Activated B cell treated with CpG ODN at 0.5 μM for 24 hours (primary cell): ENCODE measurements at regions not wholly inside any gene's neighbourhood (a gene's known extent, or its start where the extent isn't known, plus 50 kb on each side); places are given as distances from the start of the nearest gene placed in this dataset.

Experiments
- ATAC-seq: fragments of 200-7000 bp; cut with Tn5 transposase; one replicate; pipeline ENCODE4 v1.10.0; 2021; ENCODE audit warnings: low read depth, mild to moderate bottlenecking, moderate library complexity
- CTCF ChIA-PET: fragments of 350-600 bp; sonication (Branson Sonifier 250); formaldehyde crosslinking; loops from one replicate; lab custom pipeline; 2021; ENCODE audit warnings: antibody characterized with exemption; lab: Charles Lee
- POLR2A ChIA-PET: fragments of 350-600 bp; sonication (Branson Sonifier 250); formaldehyde crosslinking; loops from one replicate; lab custom pipeline; 2021; ENCODE audit warnings: antibody characterized with exemption; lab: Charles Lee
- DNase-seq: peaks from one replicate; pipeline ENCODE4 v3.0.0; 2022
- H3K27ac Mint-ChIP-seq: one replicate; pipeline ENCODE4 v1.8.0; 2020; ENCODE audit warnings: mixed read lengths
- H3K27me3 Mint-ChIP-seq: one replicate; pipeline ENCODE4 v1.8.0; 2021; ENCODE audit warnings: mixed read lengths
- H3K36me3 Mint-ChIP-seq: one replicate; pipeline ENCODE4 v1.8.0; 2021; ENCODE audit warnings: low read depth, mixed read lengths
- H3K4me1 Mint-ChIP-seq: one replicate; pipeline ENCODE4 v1.8.0; 2021; ENCODE audit warnings: mixed read lengths
- H3K4me3 Mint-ChIP-seq: one replicate; pipeline ENCODE4 v1.8.0; 2020; ENCODE audit warnings: mild to moderate bottlenecking, mixed read lengths
- H3K9me3 Mint-ChIP-seq: one replicate; pipeline ENCODE4 v1.8.0; 2020; ENCODE audit warnings: mixed read lengths
- CTCF ChIP-seq: fragments of 200-600 bp; IDR thresholded peaks from one replicate; pipeline ENCODE4 v1.8.0; 2022; ENCODE audit warnings: antibody characterized with exemption, mild to moderate bottlenecking
- intact Hi-C: fragments of 100-400 bp; cut with micrococcal nuclease; formaldehyde crosslinking; loops from one replicate; pipeline ENCODE4 v1.15.1; 2024

GRCh38 chr4:183763990-183764754 is 105.1 kb downstream of the TRAPPC11 start:
- no peaks in the 10 kb centered on the region for H3K4me1 Mint-ChIP-seq
- H3K4me3 Mint-ChIP-seq, result no peak overlapping the region
- ATAC-seq (no peak), DNase-seq (no peak)
- no peaks in the 10 kb centered on the region for H3K36me3 Mint-ChIP-seq
- POLR2A ChIA-PET, result no interaction called here
- no peak overlapping the region for H3K27ac Mint-ChIP-seq
- intact Hi-C loops, result no loop called here
- CTCF ChIA-PET, result no interaction called here
- TF ChIP-seq CTCF, result no peak
- H3K27me3 Mint-ChIP-seq, result peaks cover 4% of the 10 kb centered on the region
- H3K9me3 Mint-ChIP-seq, result no peaks in the 10 kb centered on the region

GRCh38 chr4:183765251-183765911 is 106.3 kb downstream of the TRAPPC11 start:
- H3K4me3 Mint-ChIP-seq, result no peak overlapping the region
- DNase-seq (no peak), ATAC-seq (no peak)
- peaks cover 2% of the 10 kb centered on the region for H3K27me3 Mint-ChIP-seq
- H3K27ac Mint-ChIP-seq, result no peak overlapping the region
- TF ChIP-seq CTCF, result no peak
- H3K36me3 Mint-ChIP-seq, result no peaks in the 10 kb centered on the region
- no peaks in the 10 kb centered on the region for H3K4me1 Mint-ChIP-seq
- CTCF ChIA-PET, result no interaction called here
- POLR2A ChIA-PET, result no interaction called here
- intact Hi-C loops, result no loop called here
- H3K9me3 Mint-ChIP-seq, result no peaks in the 10 kb centered on the region

DNA sequence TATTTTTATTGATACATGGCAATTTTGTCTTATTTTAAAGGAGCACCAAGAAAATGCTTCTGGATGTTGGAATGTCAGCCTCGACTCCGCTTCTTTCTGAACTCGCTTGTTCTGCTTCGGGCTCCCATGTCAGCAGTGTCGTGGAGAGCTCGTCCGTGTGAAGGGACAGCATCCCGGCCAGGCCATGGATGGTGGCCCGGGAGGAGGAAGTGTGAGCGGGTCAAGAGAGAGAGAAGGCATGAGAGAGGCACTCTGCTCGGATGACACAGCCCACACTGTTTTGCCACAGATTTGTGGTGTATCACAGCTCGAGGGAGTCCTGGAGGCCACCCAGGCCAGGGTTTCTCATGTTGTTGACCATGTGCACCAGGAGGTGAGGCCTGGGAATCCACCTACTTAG is 107.0 kb downstream of the TRAPPC11 start:
- intact Hi-C loops, result no loop called here
- H3K4me3 Mint-ChIP-seq, result no peak overlapping the region
- no peak for TF ChIP-seq CTCF
- ATAC-seq, result no peak
- POLR2A ChIA-PET, result no interaction called here
- H3K9me3 Mint-ChIP-seq, result no peaks in the 10 kb centered on the region
- H3K36me3 Mint-ChIP-seq, result no peaks in the 10 kb centered on the region
- H3K27ac Mint-ChIP-seq, result no peak overlapping the region
- DNase-seq, result no peak
- no peaks in the 10 kb centered on the region for H3K4me1 Mint-ChIP-seq
- CTCF ChIA-PET, result no interaction called here
- peaks cover 2% of the 10 kb centered on the region for H3K27me3 Mint-ChIP-seq

- Mint-ChIP-seq H3K4me1 (no peaks in the 10 kb centered on the region), H3K27ac (no peak overlapping the region), H3K9me3 (no peaks in the 10 kb centered on the region), H3K4me3 (no peak overlapping the region), H3K27me3 (no peaks in the 10 kb centered on the region), H3K36me3 (no peaks in the 10 kb centered on the region)
- ATAC-seq (no peak), DNase-seq (no peak)
- intact Hi-C loops, result no loop called here
- no peak for TF ChIP-seq CTCF
- ChIA-PET POLR2A (no interaction called here), CTCF (no interaction called here)
These were observed 111.8 kb downstream of the TRAPPC11 start for GRCh38 chr4:183770906-183771305.

GRCh38 chr4:183772361-183772760 is 113.3 kb downstream of the TRAPPC11 start:
- no peaks in the 10 kb centered on the region for H3K27me3 Mint-ChIP-seq
- DNase-seq (no peak), ATAC-seq (no peak)
- H3K27ac Mint-ChIP-seq, result no peak overlapping the region
- H3K36me3 Mint-ChIP-seq, result no peaks in the 10 kb centered on the region
- intact Hi-C loops, result no loop called here
- ChIA-PET CTCF (no interaction called here), POLR2A (no interaction called here)
- no peak for TF ChIP-seq CTCF
- H3K9me3 Mint-ChIP-seq, result no peaks in the 10 kb centered on the region
- H3K4me3 Mint-ChIP-seq, result no peak overlapping the region
- H3K4me1 Mint-ChIP-seq, result no peaks in the 10 kb centered on the region
